Esophagus squamous epithelium (tissue), 4 donors: ENCODE measurements at regions not wholly inside any gene's neighbourhood (a gene's known extent, or its start where the extent isn't known, plus 50 kb on each side); places are given as distances from the start of the nearest gene placed in this dataset.

Experiments
- POLR2A ChIP-seq, 4 donors: fragments of 450-650 bp; IDR thresholded peaks; one replicate each; pipeline ENCODE4 v1.6.1; 2017; ENCODE audit warnings: antibody characterized with exemption in 4 of 4, mild to moderate bottlenecking in 4 of 4, moderate library complexity in 3 of 4
- TF ChIP-seq, protein P1 (sequence below), 6 experiments: fragments of 450-650 bp in 4 of 6; fragments of 200-600 bp in 2 of 6; sonication (generic) in 2 of 6; IDR thresholded peaks; one replicate each; pipeline ENCODE4 v1.5.1; 2016 to 2019; ENCODE audit warnings: antibody characterized with exemption in 6 of 6, mild to moderate bottlenecking in 4 of 6, moderate library complexity in 4 of 6

DNA sequence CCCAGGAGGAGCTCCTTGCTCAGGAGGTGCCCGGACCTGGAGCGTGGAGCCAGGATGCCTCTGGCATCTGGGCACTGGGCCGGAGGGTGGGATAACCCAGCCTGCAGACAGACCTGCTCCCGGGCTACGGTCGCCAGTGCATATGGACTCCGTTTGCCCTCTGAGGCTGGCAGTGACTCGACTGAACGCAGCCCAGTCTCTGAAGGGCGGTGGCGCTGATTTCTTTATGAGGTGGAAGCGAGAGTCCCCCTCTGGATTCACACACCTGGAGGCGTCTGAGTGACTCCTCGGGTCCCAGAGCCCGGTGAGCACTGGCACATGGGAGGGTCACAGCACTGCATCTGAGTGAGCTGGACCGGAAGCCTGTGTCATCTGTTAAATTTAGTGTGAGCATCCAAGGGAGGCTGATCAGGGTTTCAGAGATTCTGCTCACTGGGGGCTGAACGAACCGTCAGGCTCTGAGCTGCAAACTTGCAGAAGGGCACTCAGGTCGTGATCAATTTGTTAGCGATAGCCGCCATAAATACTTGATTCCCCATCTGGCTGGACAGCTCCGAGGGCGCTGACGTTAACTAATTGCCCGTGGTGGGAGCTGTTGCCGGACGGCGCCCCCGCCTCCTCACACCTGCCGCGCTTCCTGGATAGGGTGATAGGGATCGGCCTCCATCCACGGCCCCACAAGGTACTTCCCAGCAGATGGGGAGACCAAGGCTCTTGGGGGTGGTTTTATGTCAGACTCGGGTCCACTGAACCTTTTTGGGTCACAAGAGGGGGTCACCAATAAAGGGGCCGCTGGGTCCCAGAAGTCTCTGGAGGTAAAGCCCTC lies 60.7 kb upstream of the TTC34 start:
- TF ChIP-seq, protein P1, sequence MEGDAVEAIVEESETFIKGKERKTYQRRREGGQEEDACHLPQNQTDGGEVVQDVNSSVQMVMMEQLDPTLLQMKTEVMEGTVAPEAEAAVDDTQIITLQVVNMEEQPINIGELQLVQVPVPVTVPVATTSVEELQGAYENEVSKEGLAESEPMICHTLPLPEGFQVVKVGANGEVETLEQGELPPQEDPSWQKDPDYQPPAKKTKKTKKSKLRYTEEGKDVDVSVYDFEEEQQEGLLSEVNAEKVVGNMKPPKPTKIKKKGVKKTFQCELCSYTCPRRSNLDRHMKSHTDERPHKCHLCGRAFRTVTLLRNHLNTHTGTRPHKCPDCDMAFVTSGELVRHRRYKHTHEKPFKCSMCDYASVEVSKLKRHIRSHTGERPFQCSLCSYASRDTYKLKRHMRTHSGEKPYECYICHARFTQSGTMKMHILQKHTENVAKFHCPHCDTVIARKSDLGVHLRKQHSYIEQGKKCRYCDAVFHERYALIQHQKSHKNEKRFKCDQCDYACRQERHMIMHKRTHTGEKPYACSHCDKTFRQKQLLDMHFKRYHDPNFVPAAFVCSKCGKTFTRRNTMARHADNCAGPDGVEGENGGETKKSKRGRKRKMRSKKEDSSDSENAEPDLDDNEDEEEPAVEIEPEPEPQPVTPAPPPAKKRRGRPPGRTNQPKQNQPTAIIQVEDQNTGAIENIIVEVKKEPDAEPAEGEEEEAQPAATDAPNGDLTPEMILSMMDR (IDR thresholded peaks at IDR 0.05), result no peak
- TF ChIP-seq POLR2A (IDR thresholded peaks at IDR 0.05), result no peak
